H1 (cell line): ENCODE measurements at regions not wholly inside any gene's neighbourhood (a gene's known extent, or its start where the extent isn't known, plus 50 kb on each side); places are given as distances from the start of the nearest gene placed in this dataset.

Experiments used
- CTCF ChIA-PET: fragments of 300-600 bp; sonication (Branson Sonifier 250); formaldehyde crosslinking; loops from one replicate; lab custom pipeline; 2021; ENCODE audit not compliant: partially characterized antibody; lab: Charles Lee
- POLR2A ChIA-PET: fragments of 300-600 bp; sonication (Branson Sonifier 250); formaldehyde crosslinking; loops from one replicate; lab custom pipeline; 2021; ENCODE audit warnings: inconsistent platforms; ENCODE audit not compliant: partially characterized antibody; lab: Charles Lee
- DNase-seq, 2 experiments: peaks; one replicate each; pipeline versions ENCODE4 v3.0.0 to v3.0.0-alpha.2; 2010 to 2022; ENCODE audit warnings: low spot score in 2 of 2, low read depth in 1 of 2, mixed read lengths in 1 of 2
- FAIRE-seq: peaks from 2 replicates; lab custom pipeline; 2011; peaks lifted over from hg19 to GRCh38; lab: Jason Lieb, UNC
- H2AFZ ChIP-seq: 2 replicates; pipeline ENCODE4 v1.8.1; 2012; ENCODE audit warnings: low read length, inconsistent platforms
- H2AK5ac ChIP-seq: 2 replicates; pipeline ENCODE4 v1.6.1; 2013; ENCODE audit warnings: low read depth, low read length
- H2BK120ac ChIP-seq: replicated peaks from 2 replicates; pipeline ENCODE3; 2013; ENCODE audit warnings: low read depth, low read length, inconsistent platforms
- H2BK12ac ChIP-seq: 2 replicates; pipeline ENCODE4 v1.6.1; 2013; ENCODE audit warnings: low read depth, low read length
- H2BK15ac ChIP-seq: 2 replicates; pipeline ENCODE4 v1.6.1; 2013; ENCODE audit warnings: low read length
- H2BK20ac ChIP-seq: 2 replicates; pipeline ENCODE4 v1.6.1; 2013; ENCODE audit warnings: low read length
- H2BK5ac ChIP-seq: 2 replicates; pipeline ENCODE4 v1.6.1; 2013; ENCODE audit warnings: low read depth, low read length
- H3K14ac ChIP-seq: 2 replicates; pipeline ENCODE4 v1.6.1; 2013; ENCODE audit warnings: inconsistent platforms; ENCODE audit not compliant: insufficient read length
- H3K18ac ChIP-seq: 2 replicates; pipeline ENCODE4 v1.6.1; 2013; ENCODE audit warnings: low read length; ENCODE audit errors: extremely low read depth
- H3K23ac ChIP-seq: 2 replicates; pipeline ENCODE4 v1.6.1; 2013; ENCODE audit warnings: inconsistent platforms; ENCODE audit not compliant: insufficient read length
- H3K23me2 ChIP-seq: 2 replicates; pipeline ENCODE4 v1.6.1; 2013; ENCODE audit warnings: low read depth, low read length
- H3K27ac ChIP-seq: 2 replicates; pipeline ENCODE4 v1.6.1; 2011; ENCODE audit warnings: low read depth, low read length, inconsistent platforms
- H3K27me3 ChIP-seq, 4 experiments: replicated peaks in 1 of 4; 1 replicate in 1 of 4; 2 replicates in 3 of 4; pipeline versions ENCODE4 v1.6.1 to v1.8.1; 2011 to 2013; ENCODE audit warnings: low read length in 3 of 4, mild to moderate bottlenecking in 3 of 4, inconsistent platforms in 2 of 4, mixed read lengths in 2 of 4, moderate library complexity in 1 of 4; ENCODE audit not compliant: control insufficient read depth in 3 of 4, insufficient read depth in 3 of 4; ENCODE audit errors: extremely low read depth in 1 of 4
- H3K36me3 ChIP-seq, 4 experiments: 2 replicates each; pipeline versions ENCODE4 v1.6.1 to v1.8.1; 2011 to 2013; ENCODE audit warnings: mild to moderate bottlenecking in 4 of 4, low read length in 3 of 4, moderate library complexity in 2 of 4, control low read depth in 1 of 4, inconsistent platforms in 1 of 4; ENCODE audit not compliant: insufficient read depth in 4 of 4, control insufficient read depth in 2 of 4
- H3K4ac ChIP-seq: replicated peaks from 2 replicates; pipeline ENCODE3; 2013; ENCODE audit warnings: low read length, low read depth, mixed read lengths, inconsistent platforms; ENCODE audit not compliant: insufficient read length
- H3K4me1 ChIP-seq, 4 experiments: replicated peaks in 1 of 4; 1 replicate in 1 of 4; 2 replicates in 3 of 4; pipeline versions ENCODE4 v1.6.1 to v1.8.1; 2011 to 2013; ENCODE audit warnings: low read length in 3 of 4, inconsistent platforms in 2 of 4, mixed read lengths in 1 of 4; ENCODE audit not compliant: insufficient read depth in 4 of 4, control insufficient read depth in 3 of 4
- H3K4me2 ChIP-seq, 2 experiments: 2 replicates each; pipeline versions ENCODE4 v1.6.1 to v1.8.1; 2011 to 2013; ENCODE audit warnings: low read depth in 2 of 2, low read length in 2 of 2, control low read depth in 1 of 2, inconsistent platforms in 1 of 2, mild to moderate bottlenecking in 1 of 2; ENCODE audit not compliant: insufficient read depth in 1 of 2
- H3K4me3 ChIP-seq, 4 experiments: fragments of 200-600, 300-600 bp in 1 of 4; sonication (generic), shearing (Covaris generic), sonication (Bioruptor Twin) in 1 of 4; 2 replicates each; pipeline versions ENCODE4 v1.5.1 to v1.8.1; 2011 to 2016; ENCODE audit warnings: low read length in 4 of 4, low read depth in 3 of 4, control low read depth in 2 of 4, inconsistent platforms in 2 of 4, mild to moderate bottlenecking in 2 of 4, mixed read lengths in 1 of 4, moderate library complexity in 1 of 4; ENCODE audit not compliant: insufficient read depth in 2 of 4; ENCODE audit errors: extremely low read depth in 1 of 4
- H3K56ac ChIP-seq: replicated peaks from 2 replicates; pipeline ENCODE3; 2013; ENCODE audit warnings: low read depth, mild to moderate bottlenecking, mixed read lengths, low read length, inconsistent platforms; ENCODE audit not compliant: insufficient read length
- H3K79me1 ChIP-seq: 2 replicates; pipeline ENCODE4 v1.6.1; 2013; ENCODE audit warnings: low read depth, low read length, control low read depth
- H3K79me2 ChIP-seq, 2 experiments: 2 replicates each; pipeline versions ENCODE4 v1.6.1 to v1.8.1; 2012 to 2013; ENCODE audit warnings: low read length in 2 of 2, mild to moderate bottlenecking in 2 of 2, inconsistent platforms in 1 of 2; ENCODE audit not compliant: insufficient read depth in 2 of 2, control insufficient read depth in 1 of 2
- H3K9ac ChIP-seq, 4 experiments: replicated peaks in 1 of 4; 1 replicate in 1 of 4; 2 replicates in 3 of 4; pipeline versions ENCODE4 v1.6.1 to v1.8.1; 2011 to 2013; ENCODE audit warnings: low read depth in 3 of 4, low read length in 3 of 4, control low read depth in 2 of 4, mild to moderate bottlenecking in 2 of 4, moderate library complexity in 2 of 4, inconsistent platforms in 1 of 4; ENCODE audit errors: extremely low read depth in 1 of 4
- H3K9me3 ChIP-seq, 2 experiments: 2 replicates each; pipeline versions ENCODE4 v1.6.1 to v1.8.1; 2012 to 2013; ENCODE audit warnings: mild to moderate bottlenecking in 2 of 2, moderate library complexity in 2 of 2, control low read depth in 1 of 2, inconsistent platforms in 1 of 2, low read depth in 1 of 2, low read length in 1 of 2, mixed read lengths in 1 of 2; ENCODE audit not compliant: insufficient read depth in 2 of 2
- H4K20me1 ChIP-seq, 2 experiments: replicated peaks in 1 of 2; 2 replicates each; pipeline versions ENCODE3 to v1.8.1; 2011 to 2013; ENCODE audit warnings: inconsistent platforms in 2 of 2, low read length in 2 of 2, mild to moderate bottlenecking in 1 of 2; ENCODE audit not compliant: insufficient read depth in 2 of 2, control insufficient read depth in 1 of 2
- H4K5ac ChIP-seq: 2 replicates; pipeline ENCODE4 v1.6.1; 2013; ENCODE audit warnings: low read length, low read depth, mixed read lengths, inconsistent platforms; ENCODE audit not compliant: insufficient read length
- H4K8ac ChIP-seq: 2 replicates; pipeline ENCODE4 v1.8.0; 2013; ENCODE audit warnings: mild to moderate bottlenecking, moderate library complexity, low read length, inconsistent platforms; ENCODE audit not compliant: insufficient read depth; ENCODE audit errors: extremely low read depth
- H4K91ac ChIP-seq: replicated peaks from 2 replicates; pipeline ENCODE3; 2013; ENCODE audit warnings: low read length, mixed read lengths, inconsistent platforms; ENCODE audit not compliant: insufficient read length
- BACH1 ChIP-seq: IDR thresholded peaks from 2 replicates; pipeline ENCODE4 v1.6.1; 2012; ENCODE audit warnings: low read length, improper control_type of control experiment
- CTBP2 ChIP-seq: IDR thresholded peaks from 2 replicates; pipeline ENCODE4 v1.7.0; 2011; ENCODE audit warnings: borderline replicate concordance, mild to moderate bottlenecking, moderate library complexity, mixed read lengths, low read length; ENCODE audit not compliant: insufficient read depth, insufficient read length
- EGR1 ChIP-seq: IDR thresholded peaks from 2 replicates; pipeline ENCODE4 v1.6.1; 2011; ENCODE audit warnings: low read depth, low read length, borderline replicate concordance
- EZH2 ChIP-seq: fragments of 200-600 bp; sonication (generic); IDR thresholded peaks from 2 replicates; pipeline ENCODE4 v1.7.1; 2012; ENCODE audit warnings: low read depth, mild to moderate bottlenecking, moderate library complexity, low read length, inconsistent platforms; ENCODE audit not compliant: severe bottlenecking
- GABPA ChIP-seq: IDR thresholded peaks from 2 replicates; pipeline ENCODE4 v1.6.1; 2011; ENCODE audit warnings: mild to moderate bottlenecking, low read length, moderate library complexity, borderline replicate concordance; ENCODE audit not compliant: insufficient read depth
- JUND ChIP-seq: IDR thresholded peaks from 2 replicates; pipeline ENCODE4 v1.6.1; 2011; ENCODE audit warnings: mild to moderate bottlenecking, improper control_type of control experiment, low read length
- NANOG ChIP-seq: IDR thresholded peaks from 2 replicates; pipeline ENCODE4 v1.6.1; 2011; ENCODE audit warnings: low read length, low read depth, mild to moderate bottlenecking, inconsistent platforms; ENCODE audit not compliant: insufficient read depth, poor library complexity, severe bottlenecking
- NRF1 ChIP-seq: IDR thresholded peaks from 2 replicates; pipeline ENCODE4 v1.6.1; 2011; ENCODE audit warnings: mild to moderate bottlenecking, low read depth, low read length, improper control_type of control experiment
- POU5F1 ChIP-seq: IDR thresholded peaks from 2 replicates; pipeline ENCODE4 v1.6.1; 2011; ENCODE audit warnings: low read depth, mild to moderate bottlenecking, low read length, moderate library complexity
- RNF2 ChIP-seq: fragments of 200-900, 300-1000 bp; sonication (generic); IDR thresholded peaks from 2 replicates; pipeline ENCODE4 v1.7.1; 2016; ENCODE audit warnings: borderline replicate concordance, low read depth, mild to moderate bottlenecking, antibody characterized with exemption, low read length; ENCODE audit not compliant: poor library complexity, severe bottlenecking; ENCODE audit errors: missing control alignments
- SIN3A ChIP-seq, 2 experiments: IDR thresholded peaks in 1 of 2; conservative IDR thresholded peaks in 1 of 2; 2 replicates each; pipeline ENCODE4 v1.6.1; 2011 to 2012; ENCODE audit warnings: low read length in 2 of 2, improper control_type of control experiment in 1 of 2, low read depth in 1 of 2, mild to moderate bottlenecking in 1 of 2
- SIRT6 ChIP-seq: IDR thresholded peaks from one replicate; pipeline ENCODE4 v1.7.1; 2012; ENCODE audit warnings: low read length, inconsistent platforms
- TBP ChIP-seq: IDR thresholded peaks from 2 replicates; pipeline ENCODE4 v1.6.1; 2011; ENCODE audit warnings: low read depth, low read length, improper control_type of control experiment
- WGBS, 2 experiments: shearing (Covaris generic) in 1 of 2; methylation state at CpG; one replicate each; pipeline versions ENCODE4 v1.1.6 to v1.1.7; 2013 to 2015; ENCODE audit warnings: low lambda C conversion rate in 2 of 2, mixed read lengths in 2 of 2, inconsistent platforms in 1 of 2, low coverage in 1 of 2, missing lambda C conversion rate in 1 of 2; ENCODE audit not compliant: insufficient replicate concordance in 2 of 2, insufficient coverage in 1 of 2, insufficient read length in 1 of 2; ENCODE audit errors: extremely low coverage in 1 of 2, missing lambda C conversion rate in 1 of 2; 5-methylcytosine and 5-hydroxymethylcytosine counted together
- TF ChIP-seq, protein P1 (sequence below): IDR thresholded peaks from 2 replicates; pipeline ENCODE4 v1.6.1; 2012; ENCODE audit warnings: inconsistent platforms

DNA sequence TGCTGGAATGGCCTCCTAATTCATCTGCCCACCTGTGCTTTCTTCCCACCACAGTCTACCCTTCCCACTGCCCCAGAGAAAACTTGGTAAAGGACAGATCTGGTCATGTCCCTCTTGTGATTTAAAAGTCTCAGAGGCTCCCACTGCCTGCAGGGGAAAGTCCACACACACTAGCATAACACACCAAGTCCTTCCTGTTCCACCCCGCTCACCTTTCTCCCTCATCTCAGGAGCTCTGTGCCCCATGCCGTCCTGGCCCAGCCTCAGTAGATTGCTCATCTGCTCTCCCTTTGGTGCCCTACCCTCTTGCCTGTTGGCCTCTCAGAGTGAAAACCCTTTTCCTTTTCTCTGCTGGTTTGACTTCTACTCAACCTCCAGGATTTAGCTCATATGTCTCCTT, 111.4 kb upstream of the MAP3K1 start:
- Histone ChIP-seq H3K18ac (no peak overlapping the region), H2BK20ac (no peak overlapping the region), H3K4me1 (peaks cover 4 to 9% (median 5%) of the 10 kb centered on the region in 4 experiments; a peak in 5 of 7 replicates), H2BK5ac (no peak overlapping the region), H4K8ac (no peak overlapping the region), H3K14ac (no peak overlapping the region), H3K4ac (no peak overlapping the region), H3K27ac (no peak overlapping the region), H3K79me1 (no peaks in the 10 kb centered on the region), H2AK5ac (no peak overlapping the region), H2AFZ (no peak overlapping the region), H3K56ac (no peak overlapping the region), H2BK12ac (no peak overlapping the region), H4K91ac (no peak overlapping the region), H3K9me3 (no peaks in the 10 kb centered on the region), H4K5ac (no peak overlapping the region), H3K23ac (no peak overlapping the region), H3K9ac (no peak overlapping the region), H2BK120ac (no peak overlapping the region), H3K23me2 (no peaks in the 10 kb centered on the region), H3K79me2 (no peaks in the 10 kb centered on the region), H4K20me1 (no peaks in the 10 kb centered on the region), H3K36me3 (no peaks in the 10 kb centered on the region), H3K27me3 (no peaks in the 10 kb centered on the region), H3K4me2 (no peak overlapping the region), H3K4me3 (no peak overlapping the region), H2BK15ac (no peak overlapping the region)
- ChIA-PET CTCF (interaction anchor here (0.8 to 1.1 kb wide), 2 partner anchors 10 to 28 kb away, joined by 3 to 4 read pairs; no protein-coding TSS in a partner anchor), POLR2A (no interaction called here)
- TF ChIP-seq SIRT6 (no peak), JUND (no peak), CTBP2 (no peak), GABPA (no peak), EGR1 (no peak), BACH1 (no peak), SIN3A (conservative IDR thresholded peaks at IDR 0.05 in 1 of 2, IDR thresholded peaks at IDR 0.05 in 1 of 2; ENCODE audit: low read depth in 1 of 2, low read length in 2 of 2) (no peak), EZH2 (no peak), TBP (no peak), NANOG (no peak), RNF2 (no peak), POU5F1 (no peak), NRF1 (no peak)
- TF ChIP-seq, protein P1, sequence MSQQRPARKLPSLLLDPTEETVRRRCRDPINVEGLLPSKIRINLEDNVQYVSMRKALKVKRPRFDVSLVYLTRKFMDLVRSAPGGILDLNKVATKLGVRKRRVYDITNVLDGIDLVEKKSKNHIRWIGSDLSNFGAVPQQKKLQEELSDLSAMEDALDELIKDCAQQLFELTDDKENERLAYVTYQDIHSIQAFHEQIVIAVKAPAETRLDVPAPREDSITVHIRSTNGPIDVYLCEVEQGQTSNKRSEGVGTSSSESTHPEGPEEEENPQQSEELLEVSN: no peak
- FAIRE-seq (no peak), DNase-seq (no peak)
- 100% methylated on average over 2 of the region's 2 CpGs; no CpG with 5 or more reads in 1 of the 2 experiments for WGBS, 2 experiments
